Stimulated activated naive CD4-positive, alpha-beta T cell (primary cell): ENCODE measurements at regions not wholly inside any gene's neighbourhood (a gene's known extent, or its start where the extent isn't known, plus 50 kb on each side); places are given as distances from the start of the nearest gene placed in this dataset.

Source experiments
- DNase-seq, 6 experiments: peaks; one replicate each; lab custom pipeline; 2025; lab: John Stamatoyannopoulos, UW

DNA sequence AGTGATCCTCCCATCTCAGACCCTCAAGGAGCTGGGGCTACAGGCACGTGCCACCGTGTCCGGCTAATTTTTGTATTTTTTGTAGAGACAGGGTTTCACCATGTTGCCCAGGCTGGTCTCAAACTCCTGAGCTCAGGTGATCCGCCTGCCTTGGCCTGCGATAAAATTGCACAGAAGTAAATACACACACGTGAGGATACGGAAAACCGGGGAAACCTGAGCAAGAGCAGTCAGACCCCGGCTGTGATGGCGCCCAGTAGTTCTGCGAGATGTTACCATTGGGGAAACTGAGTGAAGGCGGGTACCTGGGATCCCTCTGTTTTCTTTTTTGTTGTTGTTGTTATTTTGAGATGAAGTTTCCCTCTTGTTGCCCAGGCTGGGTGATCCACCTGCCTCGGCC is 114.9 kb downstream of the C9orf50 start:
- DNase-seq, result no peak

DNA sequence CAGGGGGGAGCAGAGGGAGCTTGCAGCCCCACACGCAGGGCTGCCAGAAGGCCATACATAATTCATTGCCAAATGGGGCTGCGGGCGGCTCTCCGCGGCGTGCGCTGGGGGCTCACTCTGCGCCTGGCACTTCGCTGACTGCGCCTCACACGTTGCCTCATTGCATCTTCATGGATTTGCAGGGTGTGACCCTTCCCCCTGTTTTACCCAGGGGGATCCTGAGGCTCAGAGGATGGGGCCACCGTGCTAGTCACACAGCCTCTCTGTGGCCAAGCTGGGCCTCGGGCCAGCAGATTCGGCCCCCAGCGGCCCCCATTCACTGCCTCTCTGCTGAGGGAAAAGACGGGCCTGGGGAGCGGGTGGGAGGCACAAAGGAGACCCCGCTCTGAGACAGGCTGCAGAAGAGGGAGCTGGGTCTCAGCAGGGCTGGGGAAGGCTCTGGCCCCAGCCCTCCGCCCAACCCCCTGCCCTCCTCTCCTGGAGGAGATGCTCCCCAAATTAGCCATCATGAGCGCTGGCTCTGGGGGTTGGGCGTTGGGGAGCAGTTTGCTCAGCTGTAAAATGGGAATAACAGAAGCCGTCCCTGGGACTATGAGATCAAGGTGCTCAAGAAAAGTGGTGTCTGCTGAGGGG is 115.5 kb downstream of the C9orf50 start:
- no peak for DNase-seq

DNA sequence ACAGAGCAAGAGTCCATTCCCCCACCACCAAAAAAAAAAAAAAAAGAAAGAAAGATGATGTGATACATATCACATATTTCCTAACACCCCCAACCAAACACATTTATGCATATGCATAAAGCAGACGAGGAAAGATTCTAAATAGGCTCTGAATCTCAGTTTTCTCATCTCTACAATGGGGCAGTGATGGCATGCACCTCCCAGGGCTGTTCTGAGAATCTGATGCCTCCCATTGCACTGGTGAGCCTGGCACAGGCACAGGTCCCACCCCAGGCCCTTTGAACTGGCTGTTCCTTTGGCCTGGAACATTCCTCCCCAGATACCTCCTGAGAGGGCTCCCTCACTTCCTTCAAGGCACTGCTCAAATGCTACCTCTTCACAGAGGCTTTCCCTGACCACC is 116.5 kb downstream of the C9orf50 start:
- DNase-seq, result no peak

DNA sequence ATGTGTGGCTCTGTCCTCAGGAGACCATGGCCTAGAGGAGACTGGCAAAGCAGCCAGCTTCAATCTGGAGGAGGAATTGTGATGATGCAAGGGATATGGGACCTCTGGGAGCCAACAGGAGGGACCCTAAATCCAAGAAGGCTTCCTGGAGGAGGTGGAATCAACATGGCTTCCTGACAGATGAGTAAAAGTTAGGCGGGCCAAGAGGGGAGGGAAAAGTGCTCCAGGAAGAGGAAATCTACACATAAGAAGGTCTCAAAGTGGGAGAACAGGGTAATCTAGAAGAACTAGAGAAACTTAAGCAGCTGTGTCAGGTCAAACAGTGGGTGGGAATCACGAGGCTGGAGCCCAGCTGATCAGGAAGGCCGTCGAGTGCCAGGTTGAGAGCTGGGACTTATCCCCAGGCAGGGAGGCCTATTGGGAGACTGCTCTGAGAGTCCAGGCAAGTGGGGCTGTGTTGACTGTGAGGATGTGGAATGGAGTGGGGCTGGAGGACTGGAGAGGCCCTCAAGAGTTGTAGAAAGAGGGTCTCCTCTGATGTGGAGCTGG is 119.1 kb downstream of the C9orf50 start:
- DNase-seq, result no peak

DNA sequence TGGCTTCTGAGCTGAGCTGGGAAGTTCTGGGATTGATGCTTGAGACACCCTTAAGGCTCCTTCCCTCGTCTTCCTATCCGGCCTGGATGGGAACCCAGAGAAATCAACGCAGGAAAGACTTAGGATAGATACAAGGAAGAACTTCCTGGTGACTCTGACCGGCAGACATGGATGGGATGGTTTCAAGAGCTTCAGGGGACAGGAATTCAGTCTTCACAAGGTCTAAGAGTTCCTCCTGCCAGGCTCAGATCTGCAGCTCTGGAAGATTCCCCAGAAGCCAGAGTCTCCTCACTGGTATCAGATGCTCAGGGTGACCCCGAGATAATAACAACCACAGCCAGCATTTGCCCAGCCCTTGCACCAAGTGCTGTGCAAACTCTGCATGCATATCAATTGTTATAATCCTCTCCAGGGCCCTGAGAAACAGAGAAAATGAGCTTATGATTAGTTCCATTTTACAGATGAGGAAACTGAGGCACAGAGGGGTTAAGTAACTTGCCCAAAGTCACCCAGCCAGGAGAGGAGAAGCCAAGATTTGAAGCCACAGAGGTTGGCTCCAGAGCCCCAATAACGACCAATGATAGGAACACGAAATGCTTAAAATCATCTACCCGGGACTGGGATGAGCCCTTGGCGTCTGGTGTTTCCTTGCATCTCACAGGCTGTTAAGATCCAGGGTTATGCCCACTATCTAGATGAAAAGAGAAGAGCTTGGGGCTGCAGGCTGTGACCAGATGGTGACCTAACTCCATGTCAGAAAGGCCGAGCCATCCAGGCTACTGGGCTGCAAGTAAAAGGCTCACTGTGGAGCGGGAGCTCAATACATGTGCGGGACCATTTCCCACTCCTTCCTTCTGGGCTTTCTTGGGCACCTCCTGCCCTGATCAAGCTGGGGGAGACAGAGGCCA is 119.8 kb downstream of the C9orf50 start:
- DNase-seq, result no peak

DNA sequence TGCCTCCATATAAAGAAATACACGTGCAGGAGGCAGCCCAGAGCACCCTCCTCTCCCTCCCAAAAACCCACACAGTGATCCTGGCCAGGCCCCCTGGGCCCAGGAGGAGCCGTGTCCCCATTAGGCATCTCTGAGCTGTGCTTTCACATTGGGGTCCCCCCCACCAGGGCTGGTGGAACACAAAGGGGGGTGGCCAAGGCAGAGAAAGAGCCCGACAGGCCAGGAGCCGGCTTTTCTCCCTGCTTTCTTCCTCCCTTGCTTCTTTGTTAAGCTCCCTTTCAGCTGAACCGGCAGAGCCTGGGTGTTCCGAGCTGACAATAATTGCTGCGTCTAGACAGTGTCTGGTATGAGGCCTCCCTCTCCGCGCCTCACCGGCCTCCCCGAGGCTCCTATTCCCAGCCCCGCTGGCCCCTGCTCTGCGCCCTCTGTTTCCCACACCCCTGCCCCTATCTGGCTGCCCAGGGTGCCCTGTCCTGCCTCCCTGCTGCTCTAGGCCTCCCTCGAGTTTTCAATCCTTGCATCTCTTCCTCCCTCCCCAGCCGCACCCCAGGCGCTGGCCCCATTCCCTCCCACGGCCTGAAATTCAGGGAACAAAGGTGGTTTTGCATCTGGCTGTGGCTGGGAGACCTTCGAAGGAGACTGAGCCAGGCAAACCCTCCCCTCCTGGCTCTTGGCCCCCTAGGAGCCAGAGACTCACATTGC is 120.6 kb downstream of the C9orf50 start:
- no peak for DNase-seq

DNA sequence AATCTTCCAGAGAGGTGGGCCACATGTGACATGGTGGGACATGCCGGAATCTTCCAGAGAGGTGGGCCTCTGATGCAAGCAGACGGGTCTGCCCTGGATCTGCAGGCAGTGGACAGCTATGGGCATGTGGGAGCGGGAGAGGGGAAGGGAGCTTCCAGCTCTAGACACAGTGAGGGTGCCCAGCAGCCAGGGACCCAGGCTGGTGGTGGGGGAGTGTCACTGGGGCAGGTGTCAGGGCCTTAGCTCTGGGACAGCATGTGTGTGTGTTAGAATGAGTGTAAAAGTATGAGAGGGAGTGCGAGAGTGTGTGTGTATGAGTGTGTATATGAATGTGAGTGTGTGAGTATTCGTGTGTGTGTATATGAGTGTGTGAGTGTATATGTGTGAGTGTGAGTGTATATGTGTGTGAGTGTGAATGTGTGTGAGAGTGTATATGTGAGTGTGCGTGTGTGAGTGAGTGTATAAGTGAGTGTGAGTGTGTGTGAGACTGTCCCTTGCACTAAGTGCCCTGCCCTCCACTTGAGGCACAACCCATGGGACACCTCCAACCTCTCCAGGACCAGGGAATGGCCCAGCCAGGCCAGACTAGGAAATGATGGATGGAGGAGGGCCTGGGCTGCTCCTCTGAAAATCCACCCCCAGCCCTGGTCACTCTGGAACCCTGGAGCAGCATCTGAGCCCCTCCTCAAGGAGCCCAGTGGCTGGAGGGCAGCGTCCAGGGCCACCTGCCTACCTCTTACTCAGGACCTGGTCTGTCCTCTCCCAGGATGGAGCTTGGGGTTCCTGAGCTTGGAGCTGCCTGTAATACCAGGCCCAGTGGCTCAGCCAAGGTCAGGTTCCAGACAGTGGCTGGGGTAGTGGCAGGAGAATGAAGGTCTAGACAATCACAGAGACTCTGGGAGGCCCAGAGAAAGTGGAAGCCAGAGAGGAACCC is 122.2 kb downstream of the C9orf50 start:
- no peak for DNase-seq

DNA sequence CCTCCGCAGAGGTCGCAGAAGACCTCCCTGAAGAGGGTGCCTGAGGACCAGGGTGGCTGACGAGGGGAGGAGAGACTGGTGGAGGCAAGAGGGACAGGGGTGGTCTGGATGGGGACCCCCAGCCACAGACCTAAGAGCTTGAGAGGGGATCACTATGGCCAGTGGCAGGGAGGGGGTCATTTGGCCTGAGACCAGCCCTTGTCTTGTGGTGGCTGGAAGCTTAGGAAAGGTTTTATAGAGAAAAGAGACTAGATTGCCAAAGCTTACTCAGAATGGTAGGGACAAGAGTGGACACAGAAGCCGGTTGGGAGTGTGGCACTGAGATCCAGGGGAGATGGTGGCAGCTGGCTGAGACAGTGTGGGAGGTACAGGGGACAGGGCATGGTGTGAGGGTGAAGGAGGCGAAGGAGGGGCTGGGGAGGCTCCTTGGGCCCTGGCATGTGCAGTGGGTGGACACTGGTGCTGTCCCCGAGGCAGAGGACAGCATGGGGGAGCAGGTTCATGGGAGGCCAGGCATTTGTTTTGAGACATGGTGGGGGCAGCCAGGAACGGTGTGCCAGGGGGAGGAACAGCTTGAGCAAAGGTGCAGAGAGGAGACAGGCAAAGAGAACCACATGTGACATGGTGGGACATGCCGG is 123.0 kb downstream of the C9orf50 start:
- no peak for DNase-seq

DNA sequence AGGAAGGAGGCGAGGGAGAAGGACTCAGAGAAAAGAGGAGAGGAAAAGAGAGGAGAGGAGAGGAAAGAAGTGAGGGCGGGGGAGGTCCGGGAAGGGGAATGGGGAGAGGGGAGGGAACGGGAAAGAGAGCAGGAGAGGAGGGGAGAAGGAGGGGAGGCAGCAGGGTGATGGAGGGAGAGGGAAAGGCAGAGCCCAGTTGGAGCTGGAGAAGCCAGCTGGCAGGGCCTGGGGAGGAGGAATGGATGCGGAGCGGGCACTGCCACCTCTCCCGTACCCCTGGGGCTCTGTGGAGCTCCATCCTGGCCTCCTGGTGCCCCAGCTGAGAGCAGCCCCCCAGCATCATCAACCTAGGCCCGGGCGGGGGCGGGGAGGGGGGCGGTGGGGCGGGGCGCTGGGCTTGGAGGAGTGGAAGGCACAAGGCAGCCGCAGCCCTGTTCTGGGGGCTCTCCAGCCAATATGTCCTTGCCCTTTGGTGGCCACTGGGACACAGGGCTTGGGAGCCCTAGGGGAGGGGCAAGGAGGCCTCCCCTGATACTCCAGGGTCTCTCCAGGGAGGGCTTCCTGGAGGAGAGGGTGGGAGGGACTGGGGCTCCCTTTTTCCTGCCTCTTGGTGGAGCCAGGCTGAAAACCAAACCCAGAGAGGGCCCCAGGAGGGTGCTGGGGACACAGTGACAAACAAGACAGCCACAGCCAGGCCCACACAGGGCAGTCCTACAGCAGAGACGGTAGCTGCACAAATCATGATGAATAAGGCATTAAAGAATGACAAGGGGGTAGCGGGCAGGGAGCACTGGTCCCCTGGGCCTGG is 123.7 kb downstream of the C9orf50 start:
- DNase-seq, result no peak

DNA sequence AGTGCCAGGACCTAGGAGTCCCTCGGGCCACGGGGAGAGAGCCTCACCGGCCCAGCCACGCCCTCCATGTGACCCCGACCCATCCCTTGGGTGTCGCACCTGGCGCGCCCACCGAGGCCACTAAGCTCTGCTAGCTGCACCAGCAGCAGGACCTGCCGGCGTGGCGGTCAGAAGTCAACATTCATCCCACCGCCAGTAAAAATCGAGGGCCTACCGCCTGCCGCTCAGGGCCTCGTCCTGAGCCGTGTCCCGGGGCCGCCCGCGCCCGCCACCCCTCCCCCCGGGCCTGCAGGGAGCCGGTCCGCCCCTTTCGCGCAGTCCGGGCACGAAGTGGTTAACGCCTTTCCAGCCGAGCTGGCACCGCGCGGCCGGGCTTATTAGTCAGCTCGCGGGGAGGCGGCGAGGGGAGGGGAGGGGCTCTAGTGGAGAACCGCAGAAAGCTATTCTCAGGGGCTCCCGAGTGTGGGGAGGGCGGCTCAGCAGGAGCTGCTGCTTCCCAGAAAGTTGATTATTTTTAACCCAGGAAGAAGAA is 124.4 kb downstream of the C9orf50 start:
- peak in 5 of 6 experiments; percentile 32 to 57 (median 48) for DNase-seq

DNA sequence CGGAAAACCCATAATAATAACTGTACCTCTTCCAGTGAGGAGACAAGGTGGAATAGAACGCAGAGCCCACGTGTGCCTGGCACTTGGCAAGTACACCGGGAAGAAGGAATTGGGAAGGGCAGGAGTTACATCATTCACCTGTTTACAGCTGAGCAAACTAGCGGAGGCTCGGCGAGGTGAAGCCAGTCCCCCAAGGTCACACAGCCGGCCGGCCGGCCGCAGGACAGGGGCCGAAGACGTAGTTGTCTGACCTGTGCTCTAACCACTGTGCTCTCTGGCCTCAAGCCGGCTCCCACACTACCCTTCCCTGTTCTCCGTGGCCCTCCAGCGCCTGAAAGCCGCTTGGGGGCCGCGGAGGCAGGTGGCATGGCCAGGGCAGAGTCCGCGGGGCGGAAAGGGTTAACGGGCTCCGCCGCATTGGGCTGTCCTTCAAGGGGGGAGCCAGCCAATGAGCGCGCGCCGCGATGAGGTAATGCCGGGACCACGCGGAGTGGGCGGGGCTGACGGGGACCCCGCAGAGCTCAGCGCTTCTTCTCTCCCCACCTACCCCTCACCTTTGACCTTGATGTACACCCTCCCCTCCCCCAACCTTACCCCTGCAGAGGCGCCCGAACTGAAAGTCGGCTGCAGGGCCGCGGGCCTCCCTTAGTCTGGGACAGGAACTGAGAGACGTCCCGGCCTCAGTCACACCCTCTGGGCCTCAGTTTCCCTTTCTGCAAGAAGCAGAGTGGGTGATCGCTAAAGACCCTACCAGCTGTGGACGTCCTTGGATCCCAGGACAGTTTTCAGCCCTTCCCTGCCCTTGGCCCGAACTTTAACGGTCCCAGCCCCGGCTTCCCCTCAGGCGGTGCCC is 125.1 kb downstream of the C9orf50 start:
- peak; percentile 57 to 70 (median 64) for DNase-seq

DNA sequence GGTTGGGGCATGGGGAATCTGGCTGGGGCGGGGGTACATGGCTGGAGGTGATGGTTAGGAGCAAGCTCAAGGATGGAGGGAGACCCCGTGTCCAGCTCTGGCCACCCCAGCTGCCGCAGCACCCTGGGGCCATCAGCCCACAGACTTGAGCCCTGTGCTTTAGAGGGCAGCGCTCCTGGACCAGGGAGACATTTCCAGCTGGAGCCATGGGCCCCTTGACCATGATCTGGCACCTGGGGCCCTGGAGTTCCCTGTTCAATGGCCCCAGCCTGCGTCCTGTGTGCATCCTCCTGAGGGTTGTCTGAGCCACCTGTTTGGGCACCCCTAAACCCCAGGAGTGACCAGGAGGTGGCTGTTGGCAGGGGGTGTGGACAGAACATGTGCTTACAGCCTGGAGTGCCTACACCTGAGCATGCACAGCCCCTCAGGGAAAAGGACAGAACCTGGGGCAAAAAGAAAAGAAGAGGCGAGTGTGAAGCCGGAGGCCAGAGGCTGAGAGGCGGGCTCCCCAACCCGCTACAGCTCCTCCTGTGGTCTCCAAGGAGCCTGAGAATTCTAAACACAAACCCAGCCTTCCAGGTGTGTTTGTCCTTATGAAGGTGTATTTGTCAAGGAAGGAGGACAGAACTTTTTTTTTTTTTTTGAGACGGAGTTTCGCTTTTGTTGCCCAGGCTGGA is 126.7 kb downstream of the C9orf50 start:
- no peak for DNase-seq

DNA sequence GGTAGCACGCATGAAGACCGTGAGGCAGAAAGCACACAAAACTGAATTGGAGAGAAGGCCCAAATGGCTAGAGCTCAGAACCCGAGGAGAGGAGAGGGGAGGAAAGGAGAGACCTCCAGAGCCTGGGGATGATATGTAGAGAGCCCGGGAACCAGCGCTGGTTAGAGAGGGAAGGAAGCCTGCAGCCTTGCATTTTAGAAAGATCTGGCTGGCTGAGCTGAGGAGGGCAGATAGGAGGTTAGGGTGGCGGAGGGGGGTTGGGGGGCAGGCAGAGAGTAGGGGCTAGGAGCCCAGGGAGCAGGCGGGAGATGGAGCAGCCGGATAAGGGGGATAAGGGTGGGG is 127.2 kb downstream of the C9orf50 start:
- no peak for DNase-seq

DNA sequence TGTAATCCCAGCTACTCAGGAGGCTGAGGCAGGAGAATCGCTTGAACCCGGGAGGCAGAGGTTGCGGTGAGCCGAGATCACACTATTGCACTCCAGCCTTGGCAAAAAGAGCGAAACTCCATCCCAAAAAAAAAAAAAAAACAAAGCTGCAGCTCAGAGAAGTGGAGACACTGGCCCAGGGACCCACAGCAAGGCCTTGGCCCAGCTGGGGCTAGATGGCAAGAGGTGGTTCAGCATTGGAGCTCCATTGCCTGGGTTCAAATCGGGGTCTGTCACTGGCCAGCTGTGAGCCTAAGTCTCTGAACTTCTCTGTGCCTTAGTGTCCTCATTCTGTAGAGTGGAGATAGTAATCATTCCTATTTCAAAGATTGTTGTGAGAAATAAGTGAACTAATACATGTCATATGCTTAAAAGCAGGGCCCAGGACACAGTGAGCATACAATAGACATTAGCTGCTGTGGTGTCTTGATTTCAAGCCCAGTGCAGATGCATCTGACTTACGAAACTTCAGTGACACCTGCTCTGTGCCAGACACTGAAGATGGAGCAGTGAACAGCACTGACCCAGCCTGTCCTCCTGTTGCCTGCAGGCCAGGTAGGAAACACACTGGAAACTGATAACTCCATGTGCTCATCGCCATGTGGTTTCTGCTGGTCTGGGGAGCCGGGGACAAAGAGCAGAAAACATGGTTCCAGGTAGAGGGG is 127.7 kb downstream of the C9orf50 start:
- DNase-seq, result no peak

DNA sequence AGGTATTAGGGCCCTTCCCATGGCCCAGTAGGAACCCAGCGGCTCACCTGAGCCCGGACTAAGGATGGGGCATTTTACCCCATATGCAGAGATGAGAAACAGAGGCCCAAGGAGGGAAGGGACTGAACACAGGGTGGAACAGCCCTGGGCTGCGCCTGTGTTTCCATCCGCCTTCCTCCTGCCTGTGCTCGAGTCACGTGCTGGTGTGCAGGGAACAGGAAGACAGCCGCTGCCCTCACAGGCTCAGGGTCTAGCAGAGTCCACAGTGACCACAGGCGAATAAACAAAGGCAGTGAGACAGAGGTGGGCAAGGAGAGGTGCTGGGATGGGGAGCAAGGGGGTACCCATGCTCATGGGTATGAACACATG is 129.4 kb downstream of the C9orf50 start:
- no peak for DNase-seq

DNA sequence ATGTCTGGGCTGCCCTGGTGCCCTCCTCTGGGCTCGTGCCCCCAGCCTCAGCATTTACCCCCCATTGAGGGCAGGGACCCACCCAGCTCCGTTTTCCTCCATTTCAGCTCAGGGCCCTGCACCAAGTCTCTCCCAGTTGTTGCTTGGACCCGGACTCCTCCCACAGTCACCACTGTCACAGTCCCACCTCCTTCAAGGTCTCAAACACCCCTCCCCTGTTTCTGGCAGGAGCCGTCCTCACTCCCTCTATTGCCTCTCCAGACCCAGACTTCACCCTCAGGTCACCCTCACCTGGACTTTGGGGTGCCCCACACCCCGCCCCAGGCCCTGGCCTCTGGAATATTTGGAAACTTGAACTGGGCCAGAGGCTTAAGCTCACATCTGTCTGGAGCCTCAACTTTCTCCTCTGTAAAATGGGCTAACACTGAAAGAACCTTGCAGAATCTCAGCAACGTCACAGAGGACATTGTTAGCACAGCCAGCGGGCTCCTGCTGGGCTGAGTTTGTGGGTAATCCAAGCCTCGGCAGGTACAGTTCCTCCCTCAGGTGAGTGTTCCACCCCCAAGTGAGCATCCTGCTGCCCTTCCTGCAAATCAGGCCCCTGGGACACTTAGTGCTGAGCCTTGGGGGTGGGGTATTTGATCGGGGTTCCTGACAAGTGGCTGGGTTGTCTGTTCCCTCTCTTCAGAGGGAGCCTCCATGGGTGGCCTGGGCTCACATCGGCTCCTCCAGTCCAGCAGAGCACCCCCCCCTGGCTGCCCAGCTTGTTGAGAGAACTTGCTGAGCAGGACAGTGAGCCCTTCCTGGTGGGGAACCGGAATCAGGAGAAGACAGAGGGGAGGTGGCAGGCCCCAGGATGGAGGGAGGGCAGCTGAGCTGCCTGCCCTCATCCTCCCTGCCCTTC is 130.1 kb downstream of the C9orf50 start:
- peak in 1 of 6 experiments; percentile 36 for DNase-seq
